ENCODE measurements at regions not wholly inside any gene's neighbourhood (a gene's known extent, or its start where the extent isn't known, plus 50 kb on each side); places are given as distances from the start of the nearest gene placed in this dataset.

- no peak for TF ChIP-seq CTCF (IDR thresholded peaks at IDR 0.05 in 2 of 3, conservative IDR thresholded peaks at IDR 0.05 in 1 of 3; ENCODE audit: control insufficient read depth in 2 of 3, extremely low read depth in 1 of 3, insufficient read depth in 1 of 3, low read depth in 3 of 3, low read length in 3 of 3)
- no peak for TF ChIP-seq JUNB (IDR thresholded peaks at IDR 0.05)
- TF ChIP-seq FOXM1 (IDR thresholded peaks at IDR 0.05; ENCODE audit: low read depth, low read length): no peak
- no peak for TF ChIP-seq NFIC (IDR thresholded peaks at IDR 0.05; ENCODE audit: low read depth, low read length)
- no peak for TF ChIP-seq CHD1 (IDR thresholded peaks at IDR 0.05; ENCODE audit: low read depth, low read length)
- no peak for TF ChIP-seq SPI1 (IDR thresholded peaks at IDR 0.05; ENCODE audit: borderline replicate concordance, insufficient read depth, low read depth, low read length)
- TF ChIP-seq CHD2 (IDR thresholded peaks at IDR 0.05; ENCODE audit: borderline replicate concordance, low read depth, low read length): no peak
- TF ChIP-seq ZNF274 (IDR thresholded peaks at IDR 0.05; ENCODE audit: insufficient read depth, insufficient read length): no peak
- TF ChIP-seq NFYB (IDR thresholded peaks at IDR 0.05; ENCODE audit: insufficient read depth, low read depth, low read length): no peak
- TF ChIP-seq CBFB (IDR thresholded peaks at IDR 0.05; ENCODE audit: low read depth): no peak
- TF ChIP-seq REST (IDR thresholded peaks at IDR 0.05; ENCODE audit: low read depth, low read length): no peak
- TF ChIP-seq ATF2 (IDR thresholded peaks at IDR 0.05; ENCODE audit: low read length): no peak
Measured at GRCh38 chr5:164300295-164300694, 794.9 kb downstream of the MAT2B start.

Data from GM12878 (cell line).